HG03460 (cell line): ENCODE measurements at regions not wholly inside any gene's neighbourhood (a gene's known extent, or its start where the extent isn't known, plus 50 kb on each side); places are given as distances from the start of the nearest gene placed in this dataset.

Experiments used
- ATAC-seq: cut with Tn5 transposase; IDR thresholded peaks from one replicate; pipeline ENCODE4 v1.9.1; 2021; ENCODE audit not compliant: unreplicated experiment

DNA sequence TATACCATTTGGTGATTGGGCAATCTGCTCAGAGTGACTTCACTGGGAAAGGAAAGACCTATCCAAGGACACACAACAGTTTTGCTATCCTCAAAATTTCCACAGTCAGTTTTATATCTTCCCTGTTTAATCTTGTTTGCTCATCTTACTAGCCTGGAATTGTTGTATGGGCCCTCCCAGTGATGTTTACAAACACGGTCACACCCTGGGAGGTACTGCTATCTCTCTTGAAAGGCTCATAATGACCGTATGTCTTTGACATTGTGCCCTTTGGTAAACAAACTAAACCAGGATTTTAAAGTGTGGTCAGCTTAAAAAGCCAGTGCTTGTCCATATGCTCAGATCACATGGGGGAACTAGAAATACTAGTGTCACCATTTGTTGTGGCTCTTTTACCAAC lies 277.0 kb downstream of the CDH2 start:
- ATAC-seq: no peak

DNA sequence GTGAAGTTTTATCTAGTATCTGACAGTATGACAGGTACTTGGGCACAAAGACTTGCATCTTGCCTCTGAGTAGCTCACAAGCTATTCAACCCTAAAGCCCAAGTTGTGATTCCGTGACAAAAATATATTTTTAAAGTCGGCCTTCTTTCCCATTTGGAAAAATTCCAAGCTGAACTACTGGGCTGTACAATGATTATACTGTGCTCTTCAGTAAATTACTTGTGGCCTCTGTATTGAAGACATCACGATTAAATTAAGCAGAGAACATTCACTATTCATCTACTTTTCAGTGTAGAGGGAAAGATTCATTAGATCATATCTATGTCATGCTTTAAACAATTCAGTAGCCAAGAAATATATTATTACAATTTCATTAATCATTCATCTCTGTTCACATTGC lies 282.2 kb downstream of the CDH2 start:
- ATAC-seq: no peak

DNA sequence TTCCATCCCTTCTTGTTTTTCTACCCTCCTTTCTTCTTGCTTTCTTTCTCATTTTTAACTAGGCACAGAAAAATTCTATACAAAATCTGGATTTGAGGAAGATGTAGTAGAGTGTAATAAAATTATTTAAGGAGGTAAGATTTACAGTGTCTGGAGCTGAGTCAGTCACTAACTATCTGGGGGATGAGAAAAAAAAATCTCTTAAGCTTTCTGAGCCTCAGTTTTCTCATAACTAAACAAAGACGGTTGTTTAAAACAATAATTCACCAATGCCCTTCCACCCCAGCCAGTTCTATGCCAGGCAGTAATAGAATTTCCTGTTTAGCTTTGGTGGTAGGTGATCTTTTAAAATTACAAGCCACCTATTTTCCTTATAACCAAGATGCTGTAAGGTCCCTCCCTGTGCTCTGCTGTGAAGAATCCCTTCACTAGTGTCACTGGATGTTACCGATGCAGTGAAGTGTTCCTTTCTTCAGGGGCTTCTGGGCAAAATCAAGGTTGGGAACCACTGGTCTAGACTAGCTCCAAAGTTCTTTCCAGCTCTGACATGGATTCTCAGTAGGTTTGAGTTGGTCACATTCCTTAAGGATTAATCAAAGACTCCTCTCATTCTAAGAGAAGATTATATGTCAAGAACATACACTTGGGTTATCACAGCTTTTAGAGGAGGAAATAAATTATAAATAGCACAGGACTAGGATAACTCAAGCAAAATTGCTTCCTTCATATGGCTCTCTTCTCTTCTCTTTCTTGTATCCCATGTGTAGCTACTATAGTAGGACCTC lies 289.0 kb downstream of the CDH2 start:
- ATAC-seq: no peak

DNA sequence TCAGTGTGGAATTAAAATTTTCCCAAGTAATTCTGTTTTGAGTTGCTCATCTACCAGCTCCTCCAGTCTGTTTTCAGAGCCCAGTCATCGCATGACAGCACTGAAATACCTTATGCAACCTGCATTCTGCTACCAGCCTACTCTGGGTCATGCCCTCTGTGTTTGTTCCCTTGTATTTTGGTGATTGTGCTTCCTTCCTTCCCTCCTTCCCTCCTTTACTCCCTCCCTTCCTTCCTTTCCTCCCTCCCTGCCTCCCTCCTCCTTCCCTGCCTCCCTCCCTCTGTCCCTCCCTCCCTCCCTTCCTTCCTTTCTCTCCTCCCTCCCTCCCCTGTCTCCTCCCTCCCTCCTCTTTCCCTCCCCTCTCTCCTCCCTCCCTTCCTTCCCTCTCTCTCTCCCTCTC lies 289.6 kb downstream of the CDH2 start:
- ATAC-seq: no peak

DNA sequence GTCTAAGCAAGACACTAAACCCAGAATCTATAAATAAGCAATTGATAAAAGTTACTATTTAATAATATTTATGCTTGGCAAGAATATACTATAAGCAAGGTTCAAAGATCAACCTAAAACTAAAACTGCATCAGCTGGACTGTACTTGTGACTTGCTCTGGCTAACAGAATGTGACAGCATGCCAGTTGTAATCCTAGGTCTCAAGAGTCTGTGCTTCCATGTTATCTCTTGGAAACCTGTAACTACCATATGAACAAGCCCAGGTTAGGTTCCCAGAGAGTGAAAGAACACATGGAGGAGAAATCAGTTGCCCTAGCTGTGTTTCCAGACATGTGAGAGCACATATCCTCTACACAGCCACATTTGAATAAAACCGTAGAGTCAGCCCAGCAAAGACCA lies 297.4 kb downstream of the CDH2 start:
- ATAC-seq: no peak

DNA sequence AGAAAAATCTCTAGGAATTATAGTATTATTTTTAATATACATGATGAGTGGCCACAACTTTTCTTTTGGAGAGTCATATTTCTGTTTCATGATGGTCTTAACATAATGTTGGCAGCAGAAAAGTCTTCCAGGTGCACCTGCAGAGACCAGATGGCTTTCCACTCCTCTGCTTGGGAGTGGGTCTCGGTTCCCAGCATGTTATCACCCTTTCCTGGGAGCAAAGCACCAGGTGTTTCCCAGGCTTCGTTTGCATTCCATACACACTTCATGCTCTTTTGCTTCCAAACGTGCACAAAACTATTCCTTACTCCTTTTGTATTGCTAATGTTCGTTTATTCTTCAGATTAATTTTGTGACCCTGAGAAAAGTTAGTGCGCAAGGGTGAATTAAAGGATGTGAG lies 305.2 kb downstream of the CDH2 start:
- ATAC-seq: no peak

DNA sequence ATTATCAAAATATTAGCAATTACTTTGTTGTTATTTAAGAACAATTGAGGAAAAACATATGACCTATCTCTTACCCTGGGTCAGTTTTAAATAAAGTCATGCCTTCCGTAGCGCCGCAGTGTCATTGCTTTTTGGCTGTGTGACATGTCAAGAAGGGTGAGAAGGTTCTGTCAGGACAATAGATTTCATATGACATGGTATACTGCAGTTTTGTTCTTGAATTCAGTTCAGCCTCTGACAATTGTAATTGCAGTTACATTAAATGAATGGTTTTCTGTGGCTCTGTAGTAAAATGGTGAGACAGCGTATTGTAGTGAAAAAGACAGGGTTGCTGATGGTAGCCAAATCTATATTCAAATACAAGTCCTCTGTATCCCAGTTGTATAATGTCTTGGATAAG lies 307.2 kb downstream of the CDH2 start:
- ATAC-seq: no peak

DNA sequence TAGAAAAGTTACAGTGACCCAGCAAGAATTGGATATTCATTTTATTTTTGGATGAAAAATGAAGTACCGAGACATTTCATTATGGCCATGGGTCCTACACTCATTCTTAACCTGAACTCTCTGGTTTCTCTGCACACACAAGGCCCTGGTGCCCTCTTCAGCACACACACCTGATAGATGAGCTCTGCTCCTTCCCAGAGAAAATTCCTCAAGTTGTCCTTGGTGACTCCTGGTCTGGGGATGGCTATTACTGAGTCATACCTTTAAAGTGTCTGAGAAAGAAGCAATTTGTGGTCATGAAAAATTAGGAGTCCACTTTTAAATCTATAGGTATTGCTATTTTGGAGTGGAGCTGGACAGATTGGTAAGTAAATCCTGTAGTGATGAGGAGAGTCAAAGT lies 311.5 kb downstream of the CDH2 start:
- no peak for ATAC-seq

DNA sequence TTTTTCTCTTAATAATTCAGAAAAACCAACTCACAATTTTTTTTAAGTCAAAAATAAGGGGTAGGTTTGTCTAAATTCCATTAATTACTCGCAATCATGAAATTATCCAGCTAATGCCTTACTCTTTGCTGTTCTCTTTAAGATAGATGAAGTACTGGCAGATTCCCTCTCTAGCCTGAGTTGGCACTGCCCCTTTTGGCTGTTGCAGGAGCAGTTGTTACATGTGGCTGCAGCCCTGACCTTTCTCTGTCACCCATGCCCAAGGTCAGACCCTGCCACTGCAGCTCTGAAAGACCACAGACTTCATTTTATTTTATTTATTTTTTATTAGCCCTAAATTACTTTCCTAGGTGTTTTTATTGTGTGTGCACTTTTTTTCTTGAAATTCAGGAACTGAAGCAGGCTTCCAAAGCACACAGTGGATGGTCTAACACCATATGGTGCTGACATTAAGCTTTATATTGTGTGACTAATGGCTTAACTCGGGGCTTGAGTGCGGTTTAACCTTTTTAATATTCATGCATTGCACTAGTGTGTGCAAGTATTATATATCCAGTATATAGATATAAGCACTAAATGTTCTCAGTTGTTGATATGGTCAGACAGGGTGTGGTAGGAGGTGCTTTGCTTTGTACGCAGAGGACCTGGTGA lies 313.0 kb downstream of the CDH2 start:
- no peak for ATAC-seq

DNA sequence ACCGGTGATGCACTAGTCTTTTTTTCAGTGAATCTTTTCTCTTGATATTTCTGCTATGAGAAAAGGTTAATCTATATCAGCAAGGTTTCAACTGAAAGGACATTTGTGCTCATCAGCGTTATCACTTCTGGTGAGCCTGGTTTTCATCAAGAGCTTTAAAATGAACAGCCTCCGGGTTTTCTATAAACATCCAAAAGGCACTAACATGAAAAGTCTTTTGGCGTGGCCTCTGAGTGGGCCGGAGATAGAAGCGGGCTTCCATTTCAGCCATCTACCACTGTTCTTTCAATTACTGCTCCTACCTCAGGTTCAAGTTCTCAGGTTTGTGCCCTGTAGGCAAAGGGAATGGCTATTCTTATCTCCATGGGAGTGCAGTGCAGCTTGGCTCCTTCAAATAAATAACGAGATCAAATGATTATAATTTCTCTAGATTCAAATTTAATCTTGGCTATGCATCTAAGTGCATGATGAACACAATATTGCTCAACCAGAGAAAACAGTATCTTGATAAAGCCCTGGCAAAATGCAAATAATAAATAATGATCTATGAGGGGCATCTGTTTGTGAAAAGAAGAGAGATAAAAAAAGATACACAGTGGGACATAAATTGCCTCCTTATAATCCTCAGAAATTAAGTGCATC lies 314.8 kb downstream of the CDH2 start:
- ATAC-seq: no peak

DNA sequence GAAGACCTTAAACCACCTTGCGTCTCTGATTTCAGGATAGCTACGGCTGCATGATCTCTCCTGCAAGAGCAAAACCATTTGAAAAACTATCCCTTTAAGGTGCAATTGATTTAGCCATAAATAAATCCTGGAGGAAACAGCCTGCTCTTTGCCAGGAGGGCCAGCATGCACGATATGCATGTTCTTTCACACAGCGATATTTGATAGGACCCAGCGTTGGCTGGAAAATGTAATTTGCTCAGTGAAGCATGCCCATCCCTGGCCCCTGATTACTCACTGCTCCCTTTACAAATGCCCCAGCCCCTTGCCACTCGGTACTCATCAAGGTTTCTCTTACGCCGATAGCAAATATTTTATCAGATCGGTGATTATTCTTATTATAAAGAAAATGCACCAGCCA lies 315.4 kb downstream of the CDH2 start:
- ATAC-seq: no peak

DNA sequence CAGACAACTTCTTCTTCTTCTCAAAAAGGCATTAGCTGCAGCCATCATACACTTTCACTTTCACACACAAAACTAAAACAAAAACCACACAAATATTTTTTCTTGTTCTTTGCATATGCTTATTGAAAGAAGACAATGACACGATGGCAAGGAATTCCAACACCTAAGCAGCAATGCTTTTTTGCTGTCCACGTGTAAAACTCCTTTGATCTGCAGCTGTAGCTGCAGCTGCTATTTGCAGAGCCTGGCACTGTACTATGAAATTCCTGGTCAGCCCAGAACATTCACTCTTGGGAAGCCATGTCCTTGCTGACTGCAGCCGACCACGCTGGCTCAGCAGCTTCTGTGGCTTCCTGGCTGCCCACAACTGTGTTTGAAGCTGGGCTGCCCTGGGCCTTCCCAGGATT lies 316.2 kb downstream of the CDH2 start:
- no peak for ATAC-seq

DNA sequence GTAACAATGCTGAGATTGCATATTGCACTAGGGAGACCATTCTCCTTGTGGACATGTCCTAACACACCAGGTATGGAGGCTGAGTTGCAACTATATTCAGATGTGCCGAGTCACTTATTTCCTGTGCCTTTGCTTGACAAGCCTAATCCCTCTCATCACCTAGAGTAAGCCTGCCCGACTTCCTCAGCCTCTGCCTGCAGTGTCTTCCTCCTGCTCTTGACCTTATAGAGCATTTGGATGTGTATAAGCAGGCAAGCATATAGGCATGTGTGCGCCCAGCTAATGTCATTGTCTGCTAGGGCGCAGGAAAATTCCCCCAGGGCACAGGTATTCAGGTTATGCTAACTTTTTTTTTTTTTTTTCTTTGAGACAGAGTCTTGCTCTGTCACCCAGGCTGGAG lies 316.9 kb downstream of the CDH2 start:
- no peak for ATAC-seq

DNA sequence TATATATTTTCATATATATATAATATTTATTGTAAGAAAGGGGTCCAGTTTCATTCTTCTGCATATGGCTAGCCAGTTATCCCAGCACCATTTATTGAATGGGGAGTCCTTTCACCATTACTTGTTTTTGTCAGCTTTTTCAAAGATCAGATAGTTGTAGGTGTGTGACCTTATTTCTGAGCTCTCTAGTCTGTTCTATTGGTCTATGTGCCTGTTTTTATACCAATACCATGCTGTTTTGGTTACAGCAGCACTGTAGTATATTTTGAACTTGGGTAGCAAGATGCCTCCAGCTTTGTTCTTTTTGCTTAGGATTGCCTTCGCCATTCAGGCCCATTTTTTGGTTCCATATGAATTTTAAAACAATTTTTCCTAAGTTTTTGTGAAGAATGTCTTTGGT lies 320.1 kb downstream of the CDH2 start:
- ATAC-seq: no peak

DNA sequence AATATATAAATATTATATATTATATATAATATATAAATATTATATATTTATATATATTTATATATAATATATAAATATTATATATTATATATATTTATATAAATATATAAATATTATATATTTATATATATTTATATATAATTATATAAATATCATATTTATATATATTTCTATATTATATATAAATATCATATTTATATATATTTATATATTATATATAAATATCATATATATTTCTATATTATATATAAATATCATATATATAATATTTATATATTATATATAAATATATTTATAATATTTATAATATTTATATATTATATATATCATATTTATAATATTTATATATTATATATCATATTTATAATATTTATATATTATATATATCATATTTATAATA lies 321.4 kb downstream of the CDH2 start:
- no peak for ATAC-seq

DNA sequence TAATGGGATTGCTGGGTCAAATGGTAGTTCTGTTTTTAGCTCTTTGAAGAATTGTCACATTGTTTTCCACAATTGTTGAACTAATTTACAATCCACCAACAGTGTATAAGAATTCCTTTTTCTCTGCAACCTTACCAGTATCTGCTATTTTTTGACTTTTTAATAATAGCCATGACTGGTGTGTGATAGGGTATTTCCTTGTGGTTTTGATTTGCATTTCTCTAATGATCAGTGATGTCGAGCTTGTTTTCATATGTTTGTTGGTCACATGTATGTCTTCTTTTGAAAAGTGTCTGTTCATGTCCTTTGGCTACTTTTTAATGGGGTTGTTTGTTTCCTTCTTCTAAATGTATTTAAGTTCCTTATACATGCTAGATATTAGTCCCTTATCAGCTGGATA lies 322.3 kb downstream of the CDH2 start:
- no peak for ATAC-seq

DNA sequence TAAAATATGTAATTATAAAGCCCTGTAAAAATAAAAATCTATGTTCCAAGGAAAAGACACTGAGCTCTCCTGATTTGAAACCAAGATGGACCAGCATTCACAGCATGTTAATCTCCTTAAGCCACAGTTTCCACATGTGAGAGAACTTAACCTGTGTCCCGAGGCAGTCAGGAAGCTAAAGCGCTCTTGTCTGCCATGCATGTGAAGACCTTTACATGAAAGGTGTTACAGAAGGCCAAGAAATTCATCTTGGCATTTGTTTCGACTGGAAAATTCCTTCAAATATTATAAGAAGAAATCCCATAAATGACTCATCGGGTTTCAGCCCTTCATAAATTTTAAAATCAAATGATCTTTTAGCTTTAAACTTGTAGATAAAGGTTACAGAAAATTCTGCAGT lies 328.6 kb downstream of the CDH2 start:
- ATAC-seq: no peak

DNA sequence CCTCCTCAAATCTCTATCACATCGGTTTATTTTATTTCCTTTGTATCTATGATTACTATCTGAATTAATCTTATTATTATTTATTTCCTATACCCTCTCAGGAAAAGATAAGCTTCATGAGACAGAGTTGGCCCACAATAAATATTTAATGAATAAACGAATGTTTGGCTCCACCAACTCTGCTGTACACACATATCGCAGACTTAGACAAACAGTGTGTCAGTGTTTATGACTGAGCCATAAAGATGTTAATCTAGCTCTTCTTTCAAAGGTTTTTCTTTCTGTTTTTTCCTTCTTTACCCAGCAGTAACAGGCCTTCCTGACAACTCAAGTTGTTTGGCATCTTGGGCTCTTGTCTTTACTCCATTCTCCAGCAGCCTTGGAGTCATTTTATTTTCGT lies 329.5 kb downstream of the CDH2 start:
- no peak for ATAC-seq

DNA sequence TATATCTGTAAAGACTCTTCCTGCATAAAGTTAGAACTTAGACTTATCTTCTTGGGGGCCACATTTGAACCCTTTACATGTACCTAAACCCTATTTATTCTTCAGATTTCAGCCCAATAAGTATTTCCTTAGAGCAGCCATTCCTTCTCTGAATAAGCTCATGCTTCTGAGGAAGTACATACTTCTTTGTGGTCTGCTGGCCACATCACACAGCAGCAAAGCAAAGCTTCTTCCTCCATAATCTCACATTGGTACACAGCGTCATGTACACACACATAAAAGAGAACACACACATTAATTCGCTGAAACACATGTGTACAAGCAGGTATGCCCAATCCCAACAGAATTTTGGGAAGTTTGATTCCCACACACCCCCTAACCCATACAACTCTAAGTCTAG lies 331.0 kb downstream of the CDH2 start:
- no peak for ATAC-seq

DNA sequence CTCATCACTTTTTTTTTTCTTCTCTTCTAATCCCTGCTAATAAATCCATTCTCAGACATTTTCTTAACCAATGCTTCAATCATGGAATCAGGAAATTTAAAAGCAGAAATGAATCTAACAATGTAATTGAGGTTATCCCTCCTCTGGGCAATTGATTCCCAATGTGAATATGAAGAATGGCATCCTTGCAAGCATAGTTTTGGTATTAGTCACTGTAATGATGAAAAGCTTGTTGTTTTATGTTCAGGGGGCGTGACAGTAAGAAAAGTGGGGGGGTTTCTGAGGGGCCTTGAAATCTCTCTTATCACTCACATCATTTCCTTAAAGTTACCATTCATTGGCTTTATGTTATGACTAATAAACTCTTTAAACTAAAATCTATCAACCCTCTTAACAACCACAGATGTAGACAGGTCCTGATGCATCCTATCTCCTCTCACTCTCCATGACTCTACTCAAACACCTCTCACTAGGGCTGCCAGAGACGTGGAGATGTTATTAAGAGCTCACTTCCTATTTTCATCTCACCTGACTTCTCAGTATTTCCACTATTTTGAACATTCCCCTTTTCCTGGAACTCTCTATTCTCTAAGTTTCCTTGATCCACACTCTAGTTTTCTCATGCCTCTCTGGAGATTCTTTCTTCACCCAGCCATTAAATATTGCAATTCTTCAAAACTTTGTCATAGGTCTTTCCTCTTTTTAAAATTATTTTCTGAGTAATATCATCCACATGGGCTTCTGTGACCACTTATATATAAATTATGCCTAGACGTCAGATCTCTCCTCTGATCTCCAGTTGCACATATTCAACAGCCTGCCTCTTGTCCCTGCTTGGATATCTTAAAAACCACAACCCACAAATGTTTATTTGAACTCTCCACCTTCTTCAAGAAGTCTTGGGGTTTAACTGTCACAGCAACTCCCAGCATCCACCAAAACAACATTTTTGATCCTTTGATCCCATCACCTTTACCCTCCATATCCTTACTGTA lies 332.9 kb downstream of the CDH2 start:
- no peak for ATAC-seq

DNA sequence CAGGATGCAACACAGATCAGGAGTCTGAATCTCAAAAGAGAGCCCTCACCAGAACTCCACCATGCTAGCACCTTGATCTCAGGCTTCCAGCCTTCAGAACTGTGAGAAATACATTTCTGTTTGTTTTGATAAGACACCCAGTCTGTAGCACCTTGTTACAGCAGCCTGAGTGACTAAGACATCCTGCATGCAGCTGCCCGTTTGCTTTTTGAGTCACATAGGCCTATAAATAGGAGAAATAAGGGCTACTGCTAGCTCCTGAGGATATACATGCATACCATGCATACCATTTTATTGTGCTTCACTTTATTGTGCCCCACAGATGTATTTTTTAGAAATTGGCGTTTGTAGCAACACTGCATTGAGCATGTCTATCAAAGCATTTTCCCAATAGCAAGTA lies 337.8 kb downstream of the CDH2 start:
- no peak for ATAC-seq
